Right ventricle myocardium inferior (tissue), 1 donor: ENCODE measurements at regions not wholly inside any gene's neighbourhood (a gene's known extent, or its start where the extent isn't known, plus 50 kb on each side); places are given as distances from the start of the nearest gene placed in this dataset.

Experiments used
- ATAC-seq: fragments of 200-7000 bp; cut with Tn5 transposase; one replicate; pipeline ENCODE4 v1.9.1; 2020; ENCODE audit warnings: mild to moderate bottlenecking, moderate library complexity
- DNase-seq: peaks from one replicate; pipeline ENCODE4 v3.0.0; 2021; ENCODE audit errors: missing footprints
- intact Hi-C: fragments of 100-400 bp; cut with DNase I; formaldehyde crosslinking; loops from one replicate; pipeline ENCODE4 v1.11.0; 2022
- donor health status: DM: no; HTN: yes; CAD: no; lungs with severe emphysema.

- intact Hi-C loops: no loop called here
- ATAC-seq: peak; percentile 58
- DNase-seq: no peak
These were observed 116.9 kb downstream of the CCNA1 start for GRCh38 chr13:36549126-36549702.

GRCh38 chr13:36549755-36550154, 117.5 kb downstream of the CCNA1 start:
- intact Hi-C loops: no loop called here
- no peak for ATAC-seq
- no peak for DNase-seq

GRCh38 chr13:36550177-36550576, 117.9 kb downstream of the CCNA1 start:
- ATAC-seq (no peak), DNase-seq (no peak)
- intact Hi-C loops: no loop called here

DNA sequence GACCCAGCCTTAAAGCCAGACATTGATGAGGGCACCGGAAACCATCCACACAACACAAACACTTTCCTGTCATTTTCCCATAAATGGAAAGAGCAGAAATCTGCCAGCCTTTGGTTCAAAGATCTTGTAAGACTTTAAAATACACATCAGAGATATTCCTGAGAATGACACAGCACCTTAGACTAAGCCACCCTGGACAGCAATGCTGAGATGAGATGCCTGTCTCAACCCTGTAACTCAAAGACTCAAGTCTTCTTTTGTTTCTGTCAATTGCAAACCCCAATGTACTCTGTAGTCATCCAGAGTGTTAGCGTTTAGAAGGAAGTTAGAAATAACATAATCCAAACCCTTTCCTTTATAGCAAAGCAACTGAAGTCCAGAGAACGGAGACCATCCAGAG, 119.2 kb downstream of the CCNA1 start:
- no peak for ATAC-seq
- intact Hi-C loops: no loop called here
- no peak for DNase-seq

DNA sequence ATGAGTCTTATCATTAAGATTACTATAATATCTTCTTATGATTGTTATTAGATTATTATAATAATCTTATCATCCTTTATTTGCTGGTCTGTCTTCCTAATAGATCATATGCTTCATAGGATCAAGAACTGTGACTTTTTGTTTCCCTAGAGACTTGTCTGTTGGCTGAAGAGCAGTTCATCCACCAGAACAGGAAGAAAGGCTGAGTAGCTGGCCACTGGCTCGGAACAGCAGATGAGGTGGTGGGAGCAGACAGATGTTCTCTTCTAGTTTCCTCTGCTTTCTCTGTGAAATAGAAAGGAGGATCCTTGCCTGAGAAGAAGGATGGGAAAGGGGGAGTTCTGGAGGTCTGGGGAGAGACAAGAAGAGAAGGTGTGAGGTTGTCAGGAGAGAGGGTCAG, 120.0 kb downstream of the CCNA1 start:
- ATAC-seq (no peak), DNase-seq (no peak)
- intact Hi-C loops: no loop called here

DNA sequence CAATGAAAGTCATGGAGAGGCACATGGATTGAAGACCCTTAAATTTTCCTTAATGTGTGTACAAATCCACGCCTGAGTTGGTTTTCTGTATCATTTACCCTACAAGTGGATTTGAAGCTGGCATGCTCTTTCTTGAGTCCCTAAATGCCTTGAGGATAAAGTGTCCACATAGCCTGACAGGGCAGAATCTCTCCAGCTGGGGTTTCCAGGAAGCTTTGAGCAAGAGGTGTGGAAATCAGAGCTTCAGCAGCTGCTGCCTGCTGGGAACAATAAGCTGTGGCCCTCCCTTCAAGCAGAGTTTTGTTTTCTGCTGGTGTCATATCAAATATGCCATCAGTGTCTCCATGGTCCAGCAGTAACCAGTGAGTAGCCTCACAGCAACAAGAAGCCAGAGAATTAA, 120.3 kb upstream of the SERTM1 start:
- intact Hi-C loops: no loop called here
- DNase-seq: no peak
- no peak for ATAC-seq

GRCh38 chr13:36555151-36555986, 118.5 kb upstream of the SERTM1 start:
- no peak for ATAC-seq
- intact Hi-C loops: no loop called here
- no peak for DNase-seq

DNA sequence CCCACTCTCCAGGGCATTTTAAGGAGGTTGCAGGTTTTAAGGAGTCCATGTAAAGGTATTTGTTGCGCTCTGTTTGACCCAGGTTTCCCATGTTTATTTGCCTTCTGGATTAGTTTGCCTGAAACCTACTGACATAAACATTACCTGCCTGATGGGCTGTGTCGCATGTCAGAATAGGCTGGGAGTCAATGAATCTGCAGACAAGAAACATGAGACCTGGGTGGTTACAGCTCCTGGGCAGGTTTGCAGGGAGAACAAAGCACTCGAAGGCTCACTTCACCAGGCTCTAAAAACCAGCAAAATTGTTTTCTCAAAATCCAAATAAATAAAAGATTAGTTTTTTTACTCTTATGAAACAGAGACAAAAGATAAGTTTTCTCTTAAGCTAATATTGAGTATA, 114.4 kb upstream of the SERTM1 start:
- no peak for DNase-seq
- intact Hi-C loops: no loop called here
- no peak for ATAC-seq

DNA sequence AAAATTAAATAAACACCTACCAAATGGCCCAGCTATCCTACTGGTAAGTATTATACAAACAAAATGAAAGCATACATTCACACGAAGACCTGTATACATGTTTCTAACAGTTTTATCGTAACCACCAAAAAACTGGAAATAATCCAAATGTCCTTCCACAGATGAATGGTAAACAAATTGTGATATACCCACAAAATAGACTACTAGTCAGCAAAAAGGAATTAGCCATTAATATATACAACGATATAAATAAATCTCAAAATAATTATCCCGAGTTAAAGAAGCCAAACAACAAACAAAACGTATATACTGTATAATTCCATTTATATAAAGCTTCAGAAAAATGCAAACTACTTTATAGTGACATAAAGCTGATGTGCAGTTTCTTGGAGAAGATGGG, 106.3 kb upstream of the SERTM1 start:
- intact Hi-C loops: no loop called here
- DNase-seq: no peak
- no peak for ATAC-seq

DNA sequence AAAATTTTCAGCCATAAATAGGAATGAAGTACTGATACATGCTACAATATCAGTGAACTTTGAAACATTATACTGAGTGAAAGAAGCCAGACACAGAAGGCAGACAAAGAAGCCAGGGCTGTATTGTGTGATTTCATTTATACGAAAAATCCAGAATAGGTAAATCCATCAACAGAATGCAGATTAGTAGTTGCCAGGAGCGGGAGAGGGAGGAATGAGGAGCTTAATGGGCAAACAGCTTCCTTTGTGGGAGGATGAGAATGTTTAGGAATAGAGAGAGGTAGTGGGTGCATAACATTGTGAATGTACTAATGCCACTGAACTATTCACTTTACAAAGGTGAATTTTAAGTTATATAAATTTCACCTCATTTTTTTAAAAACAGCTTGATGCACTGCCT, 103.3 kb upstream of the SERTM1 start:
- DNase-seq (no peak), ATAC-seq (no peak)
- intact Hi-C loops: no loop called here

DNA sequence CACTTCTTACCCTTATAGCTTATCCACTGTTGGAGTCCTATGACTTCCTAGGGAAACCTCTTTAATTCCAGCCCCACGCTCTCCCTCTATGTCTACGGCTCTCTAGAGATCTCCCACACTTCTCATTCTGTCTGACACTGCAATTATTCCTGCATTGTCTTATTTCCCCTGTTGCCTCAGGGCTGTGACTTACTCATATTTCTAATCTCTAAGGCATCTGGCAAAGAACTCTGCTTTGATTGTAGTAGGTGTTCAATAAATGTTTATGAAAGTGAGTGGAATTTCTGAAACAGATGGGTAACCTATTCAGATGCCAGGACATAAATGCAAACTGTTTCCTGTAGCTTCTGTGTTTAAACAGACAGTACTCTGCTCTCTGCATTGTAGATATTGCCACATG, 102.4 kb upstream of the SERTM1 start:
- ATAC-seq: no peak
- intact Hi-C loops: no loop called here

GRCh38 chr13:36582977-36583376, 90.8 kb upstream of the SERTM1 start:
- DNase-seq: no peak
- ATAC-seq: no peak
- intact Hi-C loops: no loop called here

More for the DNA sequence above, 102.4 kb upstream of the SERTM1 start:
- DNase-seq: no peak

DNA sequence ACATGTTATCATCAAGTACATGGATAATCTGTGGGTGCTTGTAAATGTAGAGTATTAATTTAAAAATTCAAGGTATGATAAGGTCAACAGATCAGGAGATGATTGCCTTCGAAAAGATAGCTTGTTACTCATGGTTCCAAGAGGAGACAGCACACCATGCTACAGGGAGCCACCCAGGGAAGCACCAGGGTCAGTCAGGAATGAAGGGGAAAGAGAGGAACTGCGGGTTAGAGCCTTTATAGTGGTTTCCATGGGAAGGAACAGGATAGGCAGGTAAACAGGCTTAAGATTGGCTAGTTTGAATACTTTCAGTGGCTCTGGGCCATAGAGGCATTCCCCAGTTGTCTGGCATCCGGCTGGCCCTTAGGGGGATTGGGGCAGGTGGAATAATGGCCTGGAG, 74.2 kb upstream of the SERTM1 start:
- DNase-seq (no peak), ATAC-seq (no peak)
- intact Hi-C loops: no loop called here

DNA sequence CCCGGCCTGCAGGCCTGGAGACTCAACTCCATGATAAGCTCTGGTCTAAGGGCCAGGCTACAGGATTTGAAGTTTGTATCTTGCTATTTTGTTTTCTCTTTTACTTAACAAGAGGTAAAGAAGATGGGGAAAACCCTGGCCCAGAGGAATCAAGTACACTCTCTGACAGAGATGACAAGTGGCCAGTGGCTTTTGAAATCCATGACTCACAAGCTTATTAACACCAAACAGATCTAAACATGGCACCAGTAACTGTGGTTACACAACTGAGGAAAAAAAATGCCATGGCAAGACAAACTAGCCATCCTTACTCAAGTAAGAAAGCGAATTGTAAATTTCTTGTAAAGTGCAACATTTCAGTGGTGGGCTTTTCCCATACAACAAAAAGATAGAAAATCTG, 72.6 kb upstream of the SERTM1 start:
- intact Hi-C loops: no loop called here
- DNase-seq: no peak
- ATAC-seq: no peak

- ATAC-seq (no peak), DNase-seq (no peak)
- intact Hi-C loops: no loop called here
These were observed 67.8 kb upstream of the SERTM1 start for GRCh38 chr13:36606060-36606459.

GRCh38 chr13:36608474-36608873, 65.3 kb upstream of the SERTM1 start:
- no peak for DNase-seq
- peak; percentile 80 for ATAC-seq
- intact Hi-C loops: no loop called here

GRCh38 chr13:36612230-36612629, 61.6 kb upstream of the SERTM1 start:
- ATAC-seq: no peak
- intact Hi-C loops: no loop called here
- no peak for DNase-seq

DNA sequence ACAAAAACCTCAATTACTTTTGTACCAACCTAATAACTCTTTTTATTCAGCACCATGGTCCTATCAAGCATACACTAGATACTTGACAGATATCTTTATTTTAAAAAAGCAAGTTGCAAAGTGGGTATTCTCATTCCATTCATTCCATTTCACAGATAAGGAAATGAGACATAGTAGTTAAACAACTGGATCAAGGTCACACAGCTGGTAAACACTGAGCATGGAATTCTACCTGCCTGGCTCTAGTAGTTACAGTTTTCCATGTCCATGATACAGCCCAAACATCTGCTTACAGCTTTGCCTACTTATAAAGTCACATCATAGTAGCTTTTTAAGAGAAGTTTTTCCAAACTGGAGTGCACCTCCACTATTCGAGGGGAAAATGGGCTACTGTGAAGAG, 57.1 kb upstream of the SERTM1 start:
- no peak for DNase-seq
- intact Hi-C loops: no loop called here
- ATAC-seq: no peak

- DNase-seq: no peak
- no peak for ATAC-seq
- intact Hi-C loops: no loop called here
These were observed 54.3 kb upstream of the SERTM1 start for GRCh38 chr13:36619535-36619934.
